ENCODE measurements at regions not wholly inside any gene's neighbourhood (a gene's known extent, or its start where the extent isn't known, plus 50 kb on each side); places are given as distances from the start of the nearest gene placed in this dataset.

DNA sequence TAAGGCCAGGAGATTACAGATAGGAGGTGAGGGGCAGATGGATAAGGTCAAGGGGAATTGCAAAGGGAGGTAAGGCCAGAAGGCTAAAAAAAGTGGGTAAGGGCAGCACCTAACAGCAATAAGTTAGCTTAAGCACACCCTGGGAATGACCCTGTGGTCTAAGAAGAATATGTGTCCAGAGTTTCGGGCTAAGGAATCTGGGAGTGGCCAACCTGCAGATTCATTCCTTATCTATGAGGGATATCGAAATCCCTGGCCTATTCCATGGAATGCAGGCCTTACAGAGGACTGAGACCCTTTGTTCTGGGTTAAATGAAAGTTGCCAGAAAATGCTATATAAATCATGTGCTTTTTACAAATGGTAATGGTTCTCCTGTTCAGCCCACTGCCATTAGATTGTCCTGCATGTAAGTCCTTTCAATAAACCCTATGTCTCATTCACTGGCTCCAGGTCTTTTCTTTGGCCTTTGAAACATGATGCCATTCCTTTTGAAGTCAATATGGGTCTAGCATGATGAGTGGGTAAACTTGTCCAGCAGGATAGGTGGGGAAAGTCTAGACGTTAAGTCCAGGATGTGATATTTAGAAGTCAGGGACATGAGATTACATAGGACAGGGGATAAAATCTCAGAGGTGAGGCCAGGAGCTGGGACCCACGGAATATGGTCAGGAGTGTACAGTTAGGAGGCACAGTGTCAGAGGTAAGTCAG lies 226.2 kb downstream of the TACR3 start:
- TF ChIP-seq EP300 (IDR thresholded peaks at IDR 0.05) = no peak
- TF ChIP-seq, protein P1, sequence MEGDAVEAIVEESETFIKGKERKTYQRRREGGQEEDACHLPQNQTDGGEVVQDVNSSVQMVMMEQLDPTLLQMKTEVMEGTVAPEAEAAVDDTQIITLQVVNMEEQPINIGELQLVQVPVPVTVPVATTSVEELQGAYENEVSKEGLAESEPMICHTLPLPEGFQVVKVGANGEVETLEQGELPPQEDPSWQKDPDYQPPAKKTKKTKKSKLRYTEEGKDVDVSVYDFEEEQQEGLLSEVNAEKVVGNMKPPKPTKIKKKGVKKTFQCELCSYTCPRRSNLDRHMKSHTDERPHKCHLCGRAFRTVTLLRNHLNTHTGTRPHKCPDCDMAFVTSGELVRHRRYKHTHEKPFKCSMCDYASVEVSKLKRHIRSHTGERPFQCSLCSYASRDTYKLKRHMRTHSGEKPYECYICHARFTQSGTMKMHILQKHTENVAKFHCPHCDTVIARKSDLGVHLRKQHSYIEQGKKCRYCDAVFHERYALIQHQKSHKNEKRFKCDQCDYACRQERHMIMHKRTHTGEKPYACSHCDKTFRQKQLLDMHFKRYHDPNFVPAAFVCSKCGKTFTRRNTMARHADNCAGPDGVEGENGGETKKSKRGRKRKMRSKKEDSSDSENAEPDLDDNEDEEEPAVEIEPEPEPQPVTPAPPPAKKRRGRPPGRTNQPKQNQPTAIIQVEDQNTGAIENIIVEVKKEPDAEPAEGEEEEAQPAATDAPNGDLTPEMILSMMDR (IDR thresholded peaks at IDR 0.05) = no peak

Data from stomach (tissue), 4 donors.